ENCODE measurements at regions not wholly inside any gene's neighbourhood (a gene's known extent, or its start where the extent isn't known, plus 50 kb on each side); places are given as distances from the start of the nearest gene placed in this dataset.

GRCh38 chr16:26700250-26700649, 366.5 kb upstream of the C16orf82 start:
- DNase-seq (ENCODE audit: low read depth, low spot score), result no peak
- no peak overlapping the region for H3K4me3 ChIP-seq (ENCODE audit: low read depth, low read length)
- TF ChIP-seq CTCF (IDR thresholded peaks at IDR 0.05; ENCODE audit: low read depth, low read length), result no peak
- H3K27ac ChIP-seq (ENCODE audit: low read depth, low read length), result no peak overlapping the region
- CTCF ChIA-PET, result no interaction called here
- no peaks in the 10 kb centered on the region for H3K27me3 ChIP-seq (ENCODE audit: control insufficient read depth, insufficient read depth, low read length)
- H3K9me3 ChIP-seq (ENCODE audit: control insufficient read depth, insufficient read depth, low read length), result peaks cover 20% of the 10 kb centered on the region
- POLR2A ChIA-PET, result no interaction called here

- POLR2A ChIA-PET, result no interaction called here
- H3K27ac ChIP-seq (ENCODE audit: low read depth, low read length), result no peak overlapping the region
- H3K4me3 ChIP-seq (ENCODE audit: low read depth, low read length), result no peak overlapping the region
- H3K27me3 ChIP-seq (ENCODE audit: control insufficient read depth, insufficient read depth, low read length), result no peaks in the 10 kb centered on the region
- CTCF ChIA-PET, result no interaction called here
- TF ChIP-seq CTCF (IDR thresholded peaks at IDR 0.05; ENCODE audit: low read depth, low read length), result no peak
- peaks cover 20% of the 10 kb centered on the region for H3K9me3 ChIP-seq (ENCODE audit: control insufficient read depth, insufficient read depth, low read length)
- no peak for DNase-seq (ENCODE audit: low read depth, low spot score)
These were observed 365.4 kb upstream of the C16orf82 start for GRCh38 chr16:26701243-26701886.

GRCh38 chr16:26705346-26705745, 361.4 kb upstream of the C16orf82 start:
- peaks cover 5% of the 10 kb centered on the region for H3K9me3 ChIP-seq (ENCODE audit: control insufficient read depth, insufficient read depth, low read length)
- ChIA-PET CTCF (no interaction called here), POLR2A (no interaction called here)
- DNase-seq (ENCODE audit: low read depth, low spot score), result no peak
- no peak overlapping the region for H3K4me3 ChIP-seq (ENCODE audit: low read depth, low read length)
- H3K27ac ChIP-seq (ENCODE audit: low read depth, low read length), result no peak overlapping the region
- no peak for TF ChIP-seq CTCF (IDR thresholded peaks at IDR 0.05; ENCODE audit: low read depth, low read length)
- no peaks in the 10 kb centered on the region for H3K27me3 ChIP-seq (ENCODE audit: control insufficient read depth, insufficient read depth, low read length)

GRCh38 chr16:26708428-26708827, 358.3 kb upstream of the C16orf82 start:
- H3K4me3 ChIP-seq (ENCODE audit: low read depth, low read length), result no peak overlapping the region
- no peaks in the 10 kb centered on the region; the same call in 1 of the 2 replicates for H3K9me3 ChIP-seq (ENCODE audit: control insufficient read depth, insufficient read depth, low read length)
- ChIA-PET CTCF (no interaction called here), POLR2A (no interaction called here)
- no peaks in the 10 kb centered on the region for H3K27me3 ChIP-seq (ENCODE audit: control insufficient read depth, insufficient read depth, low read length)
- no peak overlapping the region for H3K27ac ChIP-seq (ENCODE audit: low read depth, low read length)
- no peak for DNase-seq (ENCODE audit: low read depth, low spot score)
- TF ChIP-seq CTCF (IDR thresholded peaks at IDR 0.05; ENCODE audit: low read depth, low read length), result no peak

GRCh38 chr16:26709175-26709574, 357.6 kb upstream of the C16orf82 start:
- Histone ChIP-seq H3K4me3 (ENCODE audit: low read depth, low read length) (no peak overlapping the region), H3K27me3 (ENCODE audit: control insufficient read depth, insufficient read depth, low read length) (no peaks in the 10 kb centered on the region), H3K9me3 (ENCODE audit: control insufficient read depth, insufficient read depth, low read length) (no peaks in the 10 kb centered on the region; the same call in 1 of the 2 replicates), H3K27ac (ENCODE audit: low read depth, low read length) (no peak overlapping the region)
- no peak for TF ChIP-seq CTCF (IDR thresholded peaks at IDR 0.05; ENCODE audit: low read depth, low read length)
- no peak for DNase-seq (ENCODE audit: low read depth, low spot score)
- CTCF ChIA-PET, result no interaction called here
- POLR2A ChIA-PET, result no interaction called here
